ENCODE measurements at regions not wholly inside any gene's neighbourhood (a gene's known extent, or its start where the extent isn't known, plus 50 kb on each side); places are given as distances from the start of the nearest gene placed in this dataset.

- Histone ChIP-seq H3K9me3 (ENCODE audit: low read length) (peaks cover 64% of the 10 kb centered on the region), H3K4me2 (ENCODE audit: low read depth, low read length) (no peak overlapping the region), H3K27me3 (ENCODE audit: control insufficient read depth in 1 of 2, insufficient read depth in 2 of 2, low read length in 2 of 2) (no peaks in the 10 kb centered on the region), H4K20me1 (ENCODE audit: insufficient read depth, low read length) (no peaks in the 10 kb centered on the region), H3K9ac (ENCODE audit: insufficient read depth, low read depth, low read length) (no peak overlapping the region), H3K4me3 (replicated peaks in 1 of 3; ENCODE audit: insufficient read depth in 1 of 3, low read depth in 2 of 3, low read length in 3 of 3) (no peak overlapping the region), H2AFZ (ENCODE audit: low read length) (no peak overlapping the region), H3K4me1 (ENCODE audit: insufficient read depth, low read length) (no peaks in the 10 kb centered on the region), H3K27ac (ENCODE audit: extremely low read length, insufficient read depth, low read length) (no peak overlapping the region), H3K36me3 (replicated peaks in 1 of 2; ENCODE audit: control insufficient read depth in 1 of 2, insufficient read depth in 2 of 2, low read length in 2 of 2) (no peaks in the 10 kb centered on the region), H3K79me2 (ENCODE audit: insufficient read depth, low read length) (no peaks in the 10 kb centered on the region)
- POLR2A ChIA-PET: no interaction called here
- no TSS peak for BruUV-seq (replicated peaks)
- DNase-seq (ENCODE audit: low spot score): no peak
- FAIRE-seq: no peak
- intact Hi-C loops (cut with micrococcal nuclease; ENCODE audit: unreplicated experiment): no loop called here
- TF ChIP-seq ZNF841 (CRISPR knock-in tag; IDR thresholded peaks at IDR 0.05; ENCODE audit: borderline replicate concordance): no peak
- in situ Hi-C loops (cut with HindIII; ENCODE audit: extremely low pct_ligation_motif_present, low pct_unique_long_range_greater_than_20kb): no loop called here
- 3% methylated on average over 1 of the region's 1 CpG for WGBS (ENCODE audit: low lambda C conversion rate)
- CTCF ChIA-PET (ENCODE audit: low intra/inter-chr PET ratio, low total read pairs): no interaction called here
- ATAC-seq: no peak
Observed at GRCh38 chr4:127313767-127314166, 319.0 kb upstream of the INTU start.

DNA sequence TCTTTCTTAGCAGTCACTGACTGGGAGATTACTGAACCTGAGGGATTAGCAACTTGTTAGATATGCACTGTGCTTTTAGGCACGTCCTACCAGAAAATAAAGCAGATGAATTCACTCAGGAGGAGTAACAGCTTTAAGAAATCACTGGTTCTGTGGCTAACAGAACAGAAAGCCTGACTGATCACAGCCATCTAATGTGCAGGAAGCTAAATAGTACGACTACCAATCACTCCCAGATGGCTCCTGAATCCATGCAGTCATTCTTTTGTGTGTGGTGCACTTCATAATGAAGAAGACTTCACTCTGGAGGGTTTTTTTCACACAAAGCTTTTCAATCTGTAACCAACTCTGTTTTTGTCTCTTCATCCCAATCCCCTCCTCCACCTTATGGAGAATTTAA is 305.3 kb upstream of the INTU start:
- no peaks in the 10 kb centered on the region for H3K4me1 ChIP-seq (ENCODE audit: insufficient read depth, low read length)
- POLR2A ChIA-PET: no interaction called here
- intact Hi-C loops (cut with micrococcal nuclease; ENCODE audit: unreplicated experiment) (no loop called here), in situ Hi-C loops (cut with HindIII; ENCODE audit: extremely low pct_ligation_motif_present, low pct_unique_long_range_greater_than_20kb) (no loop called here)
- no peak overlapping the region for H3K9ac ChIP-seq (ENCODE audit: insufficient read depth, low read depth, low read length)
- H3K9me3 ChIP-seq (ENCODE audit: low read length): peaks cover 56% of the 10 kb centered on the region
- no peak overlapping the region for H3K4me3 ChIP-seq (replicated peaks in 1 of 3; ENCODE audit: insufficient read depth in 1 of 3, low read depth in 2 of 3, low read length in 3 of 3)
- H2AFZ ChIP-seq (ENCODE audit: low read length): no peak overlapping the region
- no peak overlapping the region for H3K27ac ChIP-seq (ENCODE audit: extremely low read length, insufficient read depth, low read length)
- WGBS (ENCODE audit: low lambda C conversion rate): 0% methylated on average over 2 of the region's 2 CpGs
- no peak for DNase-seq (ENCODE audit: low spot score)
- no peak for FAIRE-seq
- no TSS peak for BruUV-seq (replicated peaks)
- TF ChIP-seq SIN3A (IDR thresholded peaks at IDR 0.05; ENCODE audit: borderline replicate concordance, low read depth, low read length): no peak
- TF ChIP-seq ESRRA (CRISPR knock-in tag; IDR thresholded peaks at IDR 0.05; ENCODE audit: low read depth): no peak
- TF ChIP-seq RFXANK (CRISPR knock-in tag; IDR thresholded peaks at IDR 0.05): no peak
- TF ChIP-seq ISX (CRISPR knock-in tag; conservative IDR thresholded peaks at IDR 0.05): no peak
- TF ChIP-seq FOXP1 (IDR thresholded peaks at IDR 0.05): no peak
- TF ChIP-seq FOXP1 (CRISPR knock-in tag; IDR thresholded peaks at IDR 0.05): no peak
- no peak for TF ChIP-seq HOMEZ (CRISPR knock-in tag; IDR thresholded peaks at IDR 0.05; ENCODE audit: low read depth)
- TF ChIP-seq ZNF839 (CRISPR knock-in tag; IDR thresholded peaks at IDR 0.05; ENCODE audit: borderline replicate concordance): no peak
- TF ChIP-seq ZSCAN9 (CRISPR knock-in tag; IDR thresholded peaks at IDR 0.05; ENCODE audit: borderline replicate concordance): no peak
- TF ChIP-seq ZNF234 (CRISPR knock-in tag; conservative IDR thresholded peaks at IDR 0.05): no peak
- no peak for TF ChIP-seq ZNF557 (CRISPR knock-in tag; IDR thresholded peaks at IDR 0.05)
- TF ChIP-seq PBX2 (CRISPR knock-in tag; IDR thresholded peaks at IDR 0.05): no peak
- TF ChIP-seq, protein P1, sequence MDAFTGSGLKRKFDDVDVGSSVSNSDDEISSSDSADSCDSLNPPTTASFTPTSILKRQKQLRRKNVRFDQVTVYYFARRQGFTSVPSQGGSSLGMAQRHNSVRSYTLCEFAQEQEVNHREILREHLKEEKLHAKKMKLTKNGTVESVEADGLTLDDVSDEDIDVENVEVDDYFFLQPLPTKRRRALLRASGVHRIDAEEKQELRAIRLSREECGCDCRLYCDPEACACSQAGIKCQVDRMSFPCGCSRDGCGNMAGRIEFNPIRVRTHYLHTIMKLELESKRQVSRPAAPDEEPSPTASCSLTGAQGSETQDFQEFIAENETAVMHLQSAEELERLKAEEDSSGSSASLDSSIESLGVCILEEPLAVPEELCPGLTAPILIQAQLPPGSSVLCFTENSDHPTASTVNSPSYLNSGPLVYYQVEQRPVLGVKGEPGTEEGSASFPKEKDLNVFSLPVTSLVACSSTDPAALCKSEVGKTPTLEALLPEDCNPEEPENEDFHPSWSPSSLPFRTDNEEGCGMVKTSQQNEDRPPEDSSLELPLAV (CRISPR knock-in tag; conservative IDR thresholded peaks at IDR 0.05; ENCODE audit: low read depth): no peak
- no peak for TF ChIP-seq ZNF773 (CRISPR knock-in tag; IDR thresholded peaks at IDR 0.05; ENCODE audit: borderline replicate concordance)
- H3K79me2 ChIP-seq (ENCODE audit: insufficient read depth, low read length): no peaks in the 10 kb centered on the region
- H4K20me1 ChIP-seq (ENCODE audit: insufficient read depth, low read length): no peaks in the 10 kb centered on the region
- no peaks in the 10 kb centered on the region for H3K27me3 ChIP-seq (ENCODE audit: control insufficient read depth in 1 of 2, insufficient read depth in 2 of 2, low read length in 2 of 2)
- CTCF ChIA-PET (ENCODE audit: low intra/inter-chr PET ratio, low total read pairs): no interaction called here
- H3K36me3 ChIP-seq (replicated peaks in 1 of 2; ENCODE audit: control insufficient read depth in 1 of 2, insufficient read depth in 2 of 2, low read length in 2 of 2): no peaks in the 10 kb centered on the region
- no peak for ATAC-seq
- no peak overlapping the region for H3K4me2 ChIP-seq (ENCODE audit: low read depth, low read length)
